MCF 10A (cell line): ENCODE measurements at regions not wholly inside any gene's neighbourhood (a gene's known extent, or its start where the extent isn't known, plus 50 kb on each side); places are given as distances from the start of the nearest gene placed in this dataset.
"Not testable (repeated sequence)": the region's sequence is repeated elsewhere in the genome, so short reads cannot be mapped to it uniquely, and the experiment has no call there.

Experiments
- BruUV-seq: library from RNA; stranded (reverse); fragments of 400-500 nt; replicated peaks from 2 replicates; lab custom pipeline; 2021; lab: Mats Ljungman, UMichigan
- CTCF ChIA-PET: fragments of 300-600 bp; sonication (Branson Sonifier 250); formaldehyde crosslinking; extraction: SDS; loops from one replicate; lab custom pipeline; 2021; ENCODE audit warnings: antibody characterized with exemption, inconsistent platforms; lab: Yijun Ruan, JAX
- POLR2A ChIA-PET: fragments of 300-600, 350-650 bp; sonication (Branson Sonifier 250); formaldehyde crosslinking; extraction: SDS; loops from one replicate; lab custom pipeline; 2020; ENCODE audit warnings: antibody characterized with exemption, inconsistent platforms; lab: Yijun Ruan, JAX
- DNase-seq: peaks from one replicate; pipeline ENCODE4 v3.0.0-alpha.2; 2018; ENCODE audit not compliant: unreplicated experiment
- H3K27ac Mint-ChIP-seq: one replicate; pipeline ENCODE4 v1.8.0; 2022; ENCODE audit warnings: mild to moderate bottlenecking, low read depth, mixed read lengths; ENCODE audit not compliant: unreplicated experiment
- H3K27me3 Mint-ChIP-seq: one replicate; pipeline ENCODE4 v1.8.0; 2022; ENCODE audit warnings: mixed read lengths; ENCODE audit not compliant: insufficient read depth, unreplicated experiment
- H3K36me3 Mint-ChIP-seq: one replicate; pipeline ENCODE4 v1.8.0; 2022; ENCODE audit warnings: mild to moderate bottlenecking, moderate library complexity, mixed read lengths; ENCODE audit not compliant: insufficient read depth, unreplicated experiment
- H3K4me1 Mint-ChIP-seq: one replicate; pipeline ENCODE4 v1.8.0; 2022; ENCODE audit warnings: mixed read lengths; ENCODE audit not compliant: insufficient read depth, unreplicated experiment
- H3K4me3 Mint-ChIP-seq: one replicate; pipeline ENCODE4 v1.8.0; 2022; ENCODE audit warnings: mild to moderate bottlenecking, moderate library complexity, mixed read lengths; ENCODE audit not compliant: unreplicated experiment
- H3K9me3 Mint-ChIP-seq: one replicate; pipeline ENCODE4 v1.8.0; 2022; ENCODE audit warnings: mixed read lengths; ENCODE audit not compliant: unreplicated experiment
- CTCF ChIP-seq: fragments of 200-600 bp; IDR thresholded peaks from one replicate; pipeline ENCODE4 v1.8.0; 2022; ENCODE audit warnings: antibody characterized with exemption, mild to moderate bottlenecking; ENCODE audit not compliant: unreplicated experiment
- intact Hi-C: fragments of 100-400 bp; cut with micrococcal nuclease; formaldehyde crosslinking; loops from 2 replicates; pipeline ENCODE4 v1.14.1; 2022

GRCh38 chr4:156290811-156291210, 337.1 kb upstream of the CTSO start:
- Mint-ChIP-seq H3K27me3 (no peaks in the 10 kb centered on the region), H3K4me1 (peaks cover 22% of the 10 kb centered on the region), H3K27ac (no peak overlapping the region), H3K4me3 (no peak overlapping the region), H3K36me3 (no peaks in the 10 kb centered on the region), H3K9me3 (no peaks in the 10 kb centered on the region)
- intact Hi-C loops, result no loop called here
- POLR2A ChIA-PET, result interaction anchor here (1.0 kb wide), 1 partner anchor 10 kb away, joined by 3 read pairs; no protein-coding TSS in a partner anchor
- CTCF ChIA-PET, result no interaction called here
- no peak for DNase-seq
- no peak for TF ChIP-seq CTCF
- BruUV-seq, result no TSS peak

GRCh38 chr4:156290026-156290425, 336.4 kb upstream of the CTSO start:
- H3K36me3 Mint-ChIP-seq, H3K27me3 Mint-ChIP-seq, intact Hi-C loops, BruUV-seq, DNase-seq, H3K4me3 Mint-ChIP-seq, H3K9me3 Mint-ChIP-seq, H3K27ac Mint-ChIP-seq, POLR2A ChIA-PET: not testable (repeated sequence)
- CTCF ChIA-PET, result interaction anchor here (0.7 kb wide), 1 partner anchor 20 kb away, joined by 3 read pairs; no protein-coding TSS in a partner anchor
- peaks cover 14% of the 10 kb centered on the region for H3K4me1 Mint-ChIP-seq

GRCh38 chr4:156280686-156281085, 327.0 kb upstream of the CTSO start:
- Mint-ChIP-seq H3K27ac (no peak overlapping the region), H3K9me3 (no peaks in the 10 kb centered on the region), H3K36me3 (no peaks in the 10 kb centered on the region), H3K4me3 (no peak overlapping the region), H3K27me3 (no peaks in the 10 kb centered on the region), H3K4me1 (no peaks in the 10 kb centered on the region)
- ChIA-PET CTCF (no interaction called here), POLR2A (interaction anchor here (0.7 to 1.0 kb wide), 2 partner anchors 10 to 99 kb away, joined by 3 read pairs; no protein-coding TSS in a partner anchor)
- no peak for TF ChIP-seq CTCF
- BruUV-seq, result no TSS peak
- DNase-seq, result no peak
- intact Hi-C loops, result no loop called here

GRCh38 chr4:156265407-156265806, 311.7 kb upstream of the CTSO start:
- no peak overlapping the region for H3K4me3 Mint-ChIP-seq
- BruUV-seq, result no TSS peak
- H3K27ac Mint-ChIP-seq, result no peak overlapping the region
- DNase-seq, result no peak
- H3K4me1 Mint-ChIP-seq, result no peaks in the 10 kb centered on the region
- TF ChIP-seq CTCF, result no peak
- no peaks in the 10 kb centered on the region for H3K36me3 Mint-ChIP-seq
- H3K27me3 Mint-ChIP-seq, result no peaks in the 10 kb centered on the region
- peaks cover 6% of the 10 kb centered on the region for H3K9me3 Mint-ChIP-seq
- ChIA-PET POLR2A (no interaction called here), CTCF (no interaction called here)
- intact Hi-C loops, result no loop called here

GRCh38 chr4:156261230-156261629, 307.6 kb upstream of the CTSO start:
- BruUV-seq, result no TSS peak
- no peak overlapping the region for H3K27ac Mint-ChIP-seq
- ChIA-PET CTCF (no interaction called here), POLR2A (no interaction called here)
- intact Hi-C loops, result no loop called here
- H3K9me3 Mint-ChIP-seq, result peaks cover 6% of the 10 kb centered on the region
- no peak for TF ChIP-seq CTCF
- H3K27me3 Mint-ChIP-seq, result no peaks in the 10 kb centered on the region
- no peak for DNase-seq
- H3K36me3 Mint-ChIP-seq, result no peaks in the 10 kb centered on the region
- no peaks in the 10 kb centered on the region for H3K4me1 Mint-ChIP-seq
- H3K4me3 Mint-ChIP-seq, result no peak overlapping the region
